GM19463 (cell line): ENCODE measurements at regions not wholly inside any gene's neighbourhood (a gene's known extent, or its start where the extent isn't known, plus 50 kb on each side); places are given as distances from the start of the nearest gene placed in this dataset.
"Not testable (repeated sequence)": the region's sequence is repeated elsewhere in the genome, so short reads cannot be mapped to it uniquely, and the experiment has no call there.

Experiments used
- ATAC-seq: cut with Tn5 transposase; IDR thresholded peaks from one replicate; pipeline ENCODE4 v1.9.1; 2021; ENCODE audit warnings: mild to moderate bottlenecking, moderate library complexity; ENCODE audit not compliant: unreplicated experiment

GRCh38 chrX:43188296-43188695 is 410.3 kb upstream of the PPP1R2C start:
- ATAC-seq, result no peak

GRCh38 chrX:43211570-43211969 is 433.6 kb upstream of the PPP1R2C start:
- ATAC-seq, result no peak

GRCh38 chrX:43218198-43218597 is 437.9 kb upstream of the MAOA start:
- no peak for ATAC-seq

- ATAC-seq, result no peak
These were observed 431.6 kb upstream of the MAOA start for GRCh38 chrX:43224496-43224895.

- ATAC-seq, result no peak
These were observed 430.3 kb upstream of the MAOA start for GRCh38 chrX:43225626-43226328.

- ATAC-seq, result no peak
These were observed 417.6 kb upstream of the MAOA start for GRCh38 chrX:43238461-43238945.

GRCh38 chrX:43239356-43239755 is 416.7 kb upstream of the MAOA start:
- ATAC-seq, result no peak

GRCh38 chrX:43255596-43255995 is 400.5 kb upstream of the MAOA start:
- ATAC-seq, result no peak

GRCh38 chrX:43266487-43266886 is 389.6 kb upstream of the MAOA start:
- no peak for ATAC-seq

GRCh38 chrX:43267652-43268051 is 388.4 kb upstream of the MAOA start:
- no peak for ATAC-seq

- ATAC-seq, result no peak
These were observed 386.9 kb upstream of the MAOA start for GRCh38 chrX:43269201-43269600.

- ATAC-seq, result no peak
These were observed 378.2 kb upstream of the MAOA start for GRCh38 chrX:43277879-43278278.

GRCh38 chrX:43278440-43278839 is 377.7 kb upstream of the MAOA start:
- no peak for ATAC-seq

- no peak for ATAC-seq
These were observed 376.7 kb upstream of the MAOA start for GRCh38 chrX:43279341-43279808.

GRCh38 chrX:43283187-43283586 is 372.9 kb upstream of the MAOA start:
- no peak for ATAC-seq

GRCh38 chrX:43311625-43312024 is 344.5 kb upstream of the MAOA start:
- ATAC-seq, result not testable (repeated sequence)

GRCh38 chrX:43313035-43313434 is 343.1 kb upstream of the MAOA start:
- ATAC-seq, result no peak

- no peak for ATAC-seq
These were observed 341.6 kb upstream of the MAOA start for GRCh38 chrX:43314525-43314924.

- no peak for ATAC-seq
These were observed 340.5 kb upstream of the MAOA start for GRCh38 chrX:43315622-43316021.

GRCh38 chrX:43316146-43316545 is 340.0 kb upstream of the MAOA start:
- no peak for ATAC-seq

GRCh38 chrX:43317378-43317777 is 338.7 kb upstream of the MAOA start:
- ATAC-seq, result no peak

- no peak for ATAC-seq
These were observed 327.6 kb upstream of the MAOA start for GRCh38 chrX:43328358-43328946.

GRCh38 chrX:43333543-43333942 is 322.6 kb upstream of the MAOA start:
- no peak for ATAC-seq
